ENCODE measurements at regions not wholly inside any gene's neighbourhood (a gene's known extent, or its start where the extent isn't known, plus 50 kb on each side); places are given as distances from the start of the nearest gene placed in this dataset.
A peak's percentile ranks its signal among the peaks of the same experiment; 100 is the strongest.

GRCh38 chr14:53444677-53445312 lies 291.7 kb upstream of the DDHD1 start:
- TF ChIP-seq CTCF (IDR thresholded peaks at IDR 0.05) (no peak), POLR2A (IDR thresholded peaks at IDR 0.05) (no peak)
- no peaks in the 10 kb centered on the region for H3K27me3 ChIP-seq
- no peak for DNase-seq
- H3K36me3 ChIP-seq: no peaks in the 10 kb centered on the region
- H3K9me3 ChIP-seq: no peaks in the 10 kb centered on the region
- no peak overlapping the region for H3K4me3 ChIP-seq
- H3K4me1 ChIP-seq: no peaks in the 10 kb centered on the region
- H3K27ac ChIP-seq: no peak overlapping the region

GRCh38 chr14:53441789-53442188 lies 288.7 kb upstream of the DDHD1 start:
- no peak overlapping the region for H3K4me3 ChIP-seq
- H3K4me1 ChIP-seq: no peaks in the 10 kb centered on the region
- H3K27me3 ChIP-seq: no peaks in the 10 kb centered on the region
- no peak for DNase-seq
- TF ChIP-seq POLR2A (IDR thresholded peaks at IDR 0.05) (no peak), CTCF (IDR thresholded peaks at IDR 0.05) (no peak)
- H3K27ac ChIP-seq: no peak overlapping the region
- no peaks in the 10 kb centered on the region for H3K36me3 ChIP-seq
- H3K9me3 ChIP-seq: no peaks in the 10 kb centered on the region

- H3K4me1 ChIP-seq: no peaks in the 10 kb centered on the region
- no peaks in the 10 kb centered on the region for H3K27me3 ChIP-seq
- TF ChIP-seq POLR2A (IDR thresholded peaks at IDR 0.05): no peak
- TF ChIP-seq CTCF (IDR thresholded peaks at IDR 0.05): no peak
- no peak overlapping the region for H3K27ac ChIP-seq
- H3K36me3 ChIP-seq: no peaks in the 10 kb centered on the region
- H3K4me3 ChIP-seq: no peak overlapping the region
- no peaks in the 10 kb centered on the region for H3K9me3 ChIP-seq
- no peak for DNase-seq
Observed at GRCh38 chr14:53437858-53438257, 284.7 kb upstream of the DDHD1 start.

GRCh38 chr14:53432378-53432802 lies 279.3 kb upstream of the DDHD1 start:
- TF ChIP-seq CTCF (IDR thresholded peaks at IDR 0.05) (peak in 5 of 6 experiments; percentile 19 to 60 (median 47)), POLR2A (IDR thresholded peaks at IDR 0.05) (no peak)
- Histone ChIP-seq H3K36me3 (no peaks in the 10 kb centered on the region), H3K9me3 (no peaks in the 10 kb centered on the region), H3K4me3 (no peak overlapping the region), H3K27ac (no peak overlapping the region), H3K27me3 (no peaks in the 10 kb centered on the region), H3K4me1 (no peaks in the 10 kb centered on the region)
- DNase-seq: no peak

- no peaks in the 10 kb centered on the region for H3K27me3 ChIP-seq
- TF ChIP-seq POLR2A (IDR thresholded peaks at IDR 0.05): no peak
- no peak for TF ChIP-seq CTCF (IDR thresholded peaks at IDR 0.05)
Observed at GRCh38 chr14:53430870-53431269, 277.7 kb upstream of the DDHD1 start.

More at GRCh38 chr14:53430870-53431269, 277.7 kb upstream of the DDHD1 start:
- Histone ChIP-seq H3K4me1 (no peaks in the 10 kb centered on the region), H3K9me3 (no peaks in the 10 kb centered on the region), H3K4me3 (no peak overlapping the region), H3K27ac (no peak overlapping the region), H3K36me3 (no peaks in the 10 kb centered on the region)
- no peak for DNase-seq
